ENCODE measurements at regions not wholly inside any gene's neighbourhood (a gene's known extent, or its start where the extent isn't known, plus 50 kb on each side); places are given as distances from the start of the nearest gene placed in this dataset.

DNA sequence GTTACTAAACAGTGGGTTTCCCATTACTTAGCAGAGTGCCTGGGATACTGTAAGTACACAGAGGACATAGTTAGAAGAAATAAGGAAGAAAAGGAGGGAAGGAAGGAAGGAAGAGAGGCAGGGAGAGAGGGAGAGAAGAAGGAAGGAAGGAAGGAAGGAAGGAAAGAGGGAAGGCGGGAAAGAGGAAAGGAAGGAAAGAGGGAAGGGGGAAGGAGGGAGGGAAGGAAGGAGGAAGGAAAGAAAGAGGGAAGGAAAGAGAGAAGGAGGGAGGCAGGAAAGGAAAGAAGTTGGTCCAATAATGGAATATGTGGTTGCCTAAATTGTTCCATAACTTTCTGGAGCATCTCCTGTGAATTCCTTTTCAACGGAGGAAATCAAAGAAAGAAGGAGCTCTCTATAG, 1230.4 kb downstream of the AACS start:
- H3K4me1 ChIP-seq: no peaks in the 10 kb centered on the region
- H3K4me3 ChIP-seq: no peak overlapping the region
- no peaks in the 10 kb centered on the region for H3K36me3 ChIP-seq
- H3K9me3 ChIP-seq: peaks cover 0 to 8% (median 0%) of the 10 kb centered on the region in 4 donors
- no peak overlapping the region for H3K27ac ChIP-seq
- TF ChIP-seq, protein P1, sequence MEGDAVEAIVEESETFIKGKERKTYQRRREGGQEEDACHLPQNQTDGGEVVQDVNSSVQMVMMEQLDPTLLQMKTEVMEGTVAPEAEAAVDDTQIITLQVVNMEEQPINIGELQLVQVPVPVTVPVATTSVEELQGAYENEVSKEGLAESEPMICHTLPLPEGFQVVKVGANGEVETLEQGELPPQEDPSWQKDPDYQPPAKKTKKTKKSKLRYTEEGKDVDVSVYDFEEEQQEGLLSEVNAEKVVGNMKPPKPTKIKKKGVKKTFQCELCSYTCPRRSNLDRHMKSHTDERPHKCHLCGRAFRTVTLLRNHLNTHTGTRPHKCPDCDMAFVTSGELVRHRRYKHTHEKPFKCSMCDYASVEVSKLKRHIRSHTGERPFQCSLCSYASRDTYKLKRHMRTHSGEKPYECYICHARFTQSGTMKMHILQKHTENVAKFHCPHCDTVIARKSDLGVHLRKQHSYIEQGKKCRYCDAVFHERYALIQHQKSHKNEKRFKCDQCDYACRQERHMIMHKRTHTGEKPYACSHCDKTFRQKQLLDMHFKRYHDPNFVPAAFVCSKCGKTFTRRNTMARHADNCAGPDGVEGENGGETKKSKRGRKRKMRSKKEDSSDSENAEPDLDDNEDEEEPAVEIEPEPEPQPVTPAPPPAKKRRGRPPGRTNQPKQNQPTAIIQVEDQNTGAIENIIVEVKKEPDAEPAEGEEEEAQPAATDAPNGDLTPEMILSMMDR (IDR thresholded peaks at IDR 0.05): no peak
- no peak for TF ChIP-seq POLR2A (IDR thresholded peaks at IDR 0.05)
- no peak for DNase-seq
- H3K27me3 ChIP-seq: no peaks in the 10 kb centered on the region

DNA sequence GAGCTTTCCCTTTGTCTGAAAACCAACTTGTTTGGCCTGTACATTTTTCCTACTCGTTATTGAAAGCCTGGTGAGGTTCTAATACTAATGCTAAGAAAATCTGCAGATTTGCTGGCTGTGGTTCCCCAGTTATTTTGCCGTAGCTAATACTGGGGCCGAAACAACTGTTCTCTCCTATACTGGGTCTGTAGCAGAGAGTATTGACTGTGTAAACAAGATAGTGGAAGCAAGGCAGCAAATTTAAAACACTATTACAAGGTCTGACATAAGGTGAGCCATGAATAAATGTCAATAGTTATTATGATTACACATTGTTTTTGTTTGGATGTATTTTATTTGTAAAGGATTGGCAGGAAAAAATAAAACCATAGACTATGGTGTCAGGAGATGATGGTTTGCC, 1244.0 kb downstream of the AACS start:
- Histone ChIP-seq H3K4me1 (no peaks in the 10 kb centered on the region), H3K9me3 (no peaks in the 10 kb centered on the region), H3K27me3 (no peaks in the 10 kb centered on the region), H3K4me3 (no peak overlapping the region), H3K36me3 (no peaks in the 10 kb centered on the region), H3K27ac (no peak overlapping the region)
- TF ChIP-seq, protein P1 (IDR thresholded peaks at IDR 0.05): no peak
- TF ChIP-seq POLR2A (IDR thresholded peaks at IDR 0.05): no peak
- no peak for DNase-seq

DNA sequence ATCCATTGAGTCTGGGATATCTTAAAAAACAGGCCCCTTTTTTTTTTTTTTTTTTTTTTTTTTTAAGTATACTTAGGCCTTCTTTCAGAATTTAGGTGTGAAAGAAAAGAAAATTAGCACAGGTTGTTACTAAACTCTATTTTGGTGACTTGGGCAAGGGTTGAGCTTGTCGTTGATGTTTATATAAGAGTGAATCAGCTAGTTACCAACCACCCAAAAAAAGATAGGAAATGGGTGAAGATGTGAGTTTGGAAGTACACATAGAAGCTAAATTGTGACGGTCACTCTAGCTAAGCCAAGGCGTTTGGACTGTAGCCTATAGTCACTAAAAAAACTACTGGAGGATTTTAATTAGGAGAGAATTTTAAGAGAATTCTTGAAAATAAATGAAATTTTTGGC, 1247.2 kb downstream of the AACS start:
- TF ChIP-seq POLR2A (IDR thresholded peaks at IDR 0.05): no peak
- TF ChIP-seq, protein P1 (IDR thresholded peaks at IDR 0.05): no peak
- Histone ChIP-seq H3K4me3 (no peak overlapping the region), H3K27me3 (no peaks in the 10 kb centered on the region), H3K9me3 (no peaks in the 10 kb centered on the region), H3K36me3 (no peaks in the 10 kb centered on the region), H3K27ac (no peak overlapping the region), H3K4me1 (no peaks in the 10 kb centered on the region)
- DNase-seq: no peak

DNA sequence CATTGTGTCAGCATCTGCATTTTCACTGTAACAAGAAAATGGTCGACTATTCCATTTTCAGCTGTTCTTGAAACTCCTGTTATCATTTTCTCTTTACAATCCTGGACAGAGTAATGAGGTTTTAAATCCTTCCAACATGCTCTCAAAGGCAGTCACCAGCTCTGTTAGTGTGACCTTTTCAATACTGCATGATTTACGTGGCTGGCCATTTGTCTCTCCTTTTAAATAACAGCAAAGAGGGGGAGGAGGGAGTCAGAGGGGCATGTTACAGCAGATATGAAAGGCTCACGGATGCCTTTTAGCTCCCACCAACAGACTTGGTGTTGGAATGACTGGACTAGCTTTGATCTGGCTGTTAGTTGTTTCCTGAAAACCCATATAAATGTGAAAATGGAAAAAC, 1251.2 kb downstream of the AACS start:
- TF ChIP-seq, protein P1 (IDR thresholded peaks at IDR 0.05): no peak
- TF ChIP-seq POLR2A (IDR thresholded peaks at IDR 0.05): no peak
- no peak for DNase-seq
- Histone ChIP-seq H3K27ac (no peak overlapping the region), H3K27me3 (no peaks in the 10 kb centered on the region), H3K36me3 (no peaks in the 10 kb centered on the region), H3K9me3 (no peaks in the 10 kb centered on the region), H3K4me1 (no peaks in the 10 kb centered on the region), H3K4me3 (no peak overlapping the region)

DNA sequence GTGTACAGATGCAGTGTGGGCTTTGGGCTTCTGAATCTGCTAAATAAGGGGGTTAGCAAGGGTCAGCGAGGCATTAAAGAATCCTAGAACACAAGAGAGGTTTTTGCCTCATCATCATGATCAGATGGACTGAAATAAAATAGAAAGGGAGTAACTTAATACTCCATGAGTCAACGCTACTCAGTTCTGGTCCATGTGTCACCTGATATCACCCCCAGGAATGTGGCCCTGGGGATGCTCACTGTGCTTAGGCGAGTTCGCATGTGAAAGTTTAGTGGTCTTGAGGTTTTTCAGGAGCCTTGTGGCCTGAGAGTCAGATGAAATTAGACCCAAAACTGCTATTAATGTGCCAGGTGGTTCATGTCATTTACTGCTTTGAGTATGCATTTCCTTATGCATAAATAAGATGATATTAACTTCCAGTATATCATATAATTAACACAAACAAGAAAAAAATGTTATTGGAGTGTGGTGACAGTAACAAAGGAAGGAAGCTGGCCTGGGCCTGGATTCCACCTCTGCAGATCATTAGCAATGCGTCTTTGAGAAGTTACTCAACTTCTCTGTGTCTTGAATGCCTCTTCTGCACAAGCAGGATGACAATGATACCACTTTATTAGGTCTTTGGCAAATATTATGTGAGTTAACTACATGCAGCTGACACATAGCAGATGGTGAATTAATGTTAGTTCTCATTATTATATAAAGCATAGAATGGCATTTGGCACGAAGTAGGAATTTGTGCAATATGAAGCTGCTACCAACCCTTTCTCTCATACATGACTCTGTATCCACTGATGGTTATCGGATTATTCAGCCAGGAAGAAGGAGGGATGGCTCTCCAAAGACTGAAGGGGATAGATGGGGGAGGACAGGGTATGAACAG, 1272.6 kb downstream of the AACS start:
- DNase-seq: no peak
- Histone ChIP-seq H3K27me3 (no peaks in the 10 kb centered on the region), H3K9me3 (peaks cover 0 to 3% (median 0%) of the 10 kb centered on the region in 4 donors), H3K27ac (no peak overlapping the region), H3K4me1 (no peaks in the 10 kb centered on the region), H3K4me3 (no peak overlapping the region), H3K36me3 (no peaks in the 10 kb centered on the region)
- TF ChIP-seq, protein P1 (IDR thresholded peaks at IDR 0.05): no peak
- no peak for TF ChIP-seq POLR2A (IDR thresholded peaks at IDR 0.05)
